SK-N-SH (cell line): ENCODE measurements at regions not wholly inside any gene's neighbourhood (a gene's known extent, or its start where the extent isn't known, plus 50 kb on each side); places are given as distances from the start of the nearest gene placed in this dataset.

ENCODE experiments used
- CTCF ChIA-PET: fragments of 300-600, 350-600 bp; formaldehyde crosslinking; extraction: SDS; loops from one replicate; lab custom pipeline; 2021; lab: Yijun Ruan, JAX
- POLR2A ChIA-PET: fragments of 350-600 bp; sonication (Branson Sonifier 250); formaldehyde crosslinking; extraction: SDS; loops from one replicate; lab custom pipeline; 2020; ENCODE audit warnings: antibody characterized with exemption, inconsistent platforms; lab: Yijun Ruan, JAX
- DNase-seq: peaks from one replicate; pipeline ENCODE4 v3.0.0; 2012
- H2AFZ ChIP-seq: fragments of 200-600 bp; sonication (generic); 2 replicates; pipeline ENCODE4 v1.8.1; 2016; ENCODE audit warnings: antibody characterized with exemption, mild to moderate bottlenecking, low read depth
- H3F3A ChIP-seq: fragments of 200-600 bp; sonication (generic); replicated peaks from 2 replicates; pipeline ENCODE3; 2016; ENCODE audit warnings: antibody characterized with exemption, mild to moderate bottlenecking; ENCODE audit not compliant: insufficient read depth
- H3K27ac ChIP-seq, 2 experiments: fragments of 200-500 bp in 1 of 2; fragments of 200-600 bp in 1 of 2; sonication (Bioruptor generic) in 1 of 2; sonication (generic), shearing (Covaris generic) in 1 of 2; 2 replicates each; pipeline versions ENCODE4 v1.5.1 to v1.6.1; 2014 to 2016; ENCODE audit warnings: low read depth in 2 of 2, inconsistent platforms in 1 of 2, low read length in 1 of 2, mild to moderate bottlenecking in 1 of 2, mixed read lengths in 1 of 2
- H3K27me3 ChIP-seq: fragments of 200-600 bp; sonication (generic), shearing (Covaris generic); 2 replicates; pipeline ENCODE4 v1.6.1; 2016; ENCODE audit warnings: mixed run types; ENCODE audit not compliant: insufficient read depth
- H3K36me3 ChIP-seq, 2 experiments: fragments of 200-500 bp in 1 of 2; fragments of 200-600 bp in 1 of 2; sonication (Bioruptor generic) in 1 of 2; sonication (generic) in 1 of 2; replicated peaks in 1 of 2; 2 replicates each; pipeline versions ENCODE3 to v1.5.1; 2014 to 2016; ENCODE audit warnings: low read length in 1 of 2, mild to moderate bottlenecking in 1 of 2; ENCODE audit not compliant: insufficient read depth in 2 of 2, control insufficient read depth in 1 of 2
- H3K4me1 ChIP-seq, 2 experiments: fragments of 200-500 bp in 1 of 2; fragments of 200-600 bp in 1 of 2; sonication (Bioruptor generic) in 1 of 2; sonication (generic), shearing (Covaris generic) in 1 of 2; 2 replicates each; pipeline versions ENCODE4 v1.5.1 to v1.6.1; 2014 to 2016; ENCODE audit warnings: low read depth in 1 of 2, low read length in 1 of 2, mixed run types in 1 of 2; ENCODE audit not compliant: insufficient read depth in 2 of 2, control insufficient read depth in 1 of 2
- H3K4me2 ChIP-seq: fragments of 200-600 bp; sonication (generic), shearing (Covaris generic); 2 replicates; pipeline ENCODE4 v1.6.1; 2017; ENCODE audit warnings: mixed run types
- H3K4me3 ChIP-seq, 2 experiments: fragments of 200-500 bp in 1 of 2; fragments of 200-600 bp in 1 of 2; sonication (Bioruptor generic) in 1 of 2; sonication (generic), shearing (Covaris generic) in 1 of 2; 2 replicates each; pipeline versions ENCODE4 v1.5.1 to v1.8.1; 2014 to 2016; ENCODE audit warnings: low read depth in 2 of 2, inconsistent platforms in 1 of 2, low read length in 1 of 2, mild to moderate bottlenecking in 1 of 2, mixed read lengths in 1 of 2, moderate library complexity in 1 of 2
- H3K79me2 ChIP-seq: fragments of 200-600 bp; sonication (generic); 2 replicates; pipeline ENCODE4 v1.8.1; 2017; ENCODE audit warnings: mild to moderate bottlenecking; ENCODE audit not compliant: insufficient read depth
- H3K9ac ChIP-seq: fragments of 200-600 bp; sonication (generic); 2 replicates; pipeline ENCODE4 v1.6.1; 2017; ENCODE audit warnings: mixed run types
- H3K9me2 ChIP-seq: fragments of 200-600 bp; sonication (generic); 2 replicates; pipeline ENCODE4 v1.6.1; 2017; ENCODE audit warnings: mixed run types
- H3K9me3 ChIP-seq: fragments of 200-600 bp; sonication (generic); 2 replicates; pipeline ENCODE4 v1.6.1; 2017; ENCODE audit warnings: mixed run types, mild to moderate bottlenecking, moderate library complexity
- H4K20me1 ChIP-seq: fragments of 200-600 bp; sonication (generic); 2 replicates; pipeline ENCODE4 v1.6.1; 2017; ENCODE audit warnings: mild to moderate bottlenecking, mixed run types; ENCODE audit not compliant: insufficient read depth
- CHD2 ChIP-seq: fragments of 150-350 bp; IDR thresholded peaks from 2 replicates; pipeline ENCODE4 v1.6.1; 2018; ENCODE audit warnings: low read length; ENCODE audit not compliant: partially characterized antibody
- CTCF ChIP-seq: fragments of 200-600 bp; sonication (generic); IDR thresholded peaks from 2 replicates; pipeline ENCODE4 v1.6.1; 2017; ENCODE audit warnings: antibody characterized with exemption, mild to moderate bottlenecking, moderate library complexity
- ELF1 ChIP-seq: IDR thresholded peaks from 2 replicates; pipeline ENCODE4 v1.4.0; 2012
- EZH2phosphoT487 ChIP-seq: fragments of 200-600 bp; sonication (generic); IDR thresholded peaks from 2 replicates; pipeline ENCODE4 v1.6.1; 2017; ENCODE audit warnings: low read depth, mixed run types, mild to moderate bottlenecking, antibody characterized with exemption, moderate library complexity, borderline replicate concordance
- FOSL2 ChIP-seq: IDR thresholded peaks from 2 replicates; pipeline ENCODE4 v1.4.0; 2012; ENCODE audit warnings: low read depth, mild to moderate bottlenecking, moderate library complexity, borderline replicate concordance
- FOXJ3 ChIP-seq: sonication (generic); formaldehyde crosslinking; IDR thresholded peaks from 2 replicates; pipeline ENCODE4 v1.5.1; 2020; ENCODE audit warnings: mild to moderate bottlenecking, missing genetic modification reagents
- FOXM1 ChIP-seq: IDR thresholded peaks from 2 replicates; pipeline ENCODE4 v1.4.0; 2012; ENCODE audit warnings: low read depth, mild to moderate bottlenecking
- JUND ChIP-seq: IDR thresholded peaks from 2 replicates; pipeline ENCODE4 v1.4.0; 2012
- MEF2A ChIP-seq: IDR thresholded peaks from 2 replicates; pipeline ENCODE4 v1.4.0; 2012; ENCODE audit warnings: low read depth, borderline replicate concordance
- NFIC ChIP-seq: IDR thresholded peaks from 2 replicates; pipeline ENCODE4 v1.4.0; 2012; ENCODE audit warnings: borderline replicate concordance
- NRF1 ChIP-seq: IDR thresholded peaks from 2 replicates; pipeline ENCODE4 v1.6.1; 2012; ENCODE audit warnings: low read depth, mild to moderate bottlenecking, low read length
- POLR2AphosphoS5 ChIP-seq: IDR thresholded peaks from 2 replicates; pipeline ENCODE4 v1.6.1; 2012; ENCODE audit warnings: low read depth, low read length
- RAD21 ChIP-seq: IDR thresholded peaks from 2 replicates; pipeline ENCODE4 v1.6.1; 2012; ENCODE audit warnings: mild to moderate bottlenecking, low read length
- RCOR1 ChIP-seq: fragments of 150-350 bp; IDR thresholded peaks from 2 replicates; pipeline ENCODE4 v1.6.1; 2017; ENCODE audit warnings: antibody characterized with exemption, low read length
- RFX5 ChIP-seq: IDR thresholded peaks from 2 replicates; pipeline ENCODE4 v1.6.1; 2012; ENCODE audit warnings: mild to moderate bottlenecking, improper control_type of control experiment, low read length
- SMC3 ChIP-seq: IDR thresholded peaks from 2 replicates; pipeline ENCODE4 v1.6.1; 2012; ENCODE audit warnings: low read depth, low read length, improper control_type of control experiment
- TAF1 ChIP-seq: IDR thresholded peaks from 2 replicates; pipeline ENCODE4 v1.6.1; 2012; ENCODE audit warnings: low read depth, mild to moderate bottlenecking, low read length, moderate library complexity, borderline replicate concordance
- TEAD4 ChIP-seq: IDR thresholded peaks from 2 replicates; pipeline ENCODE4 v1.4.0; 2012; ENCODE audit warnings: mild to moderate bottlenecking, borderline replicate concordance; ENCODE audit not compliant: insufficient read depth
- WGBS: methylation state at CpG from one replicate; pipeline ENCODE4 v1.1.6; 2017; ENCODE audit warnings: low lambda C conversion rate; 5-methylcytosine and 5-hydroxymethylcytosine counted together
- TF ChIP-seq, protein P1 (sequence below): IDR thresholded peaks from 2 replicates; pipeline ENCODE4 v1.4.0; 2012; ENCODE audit warnings: low read depth
- TF ChIP-seq, protein P2 (sequence below): fragments of 150-350 bp; IDR thresholded peaks from 2 replicates; pipeline ENCODE4 v1.6.1; 2017; ENCODE audit warnings: antibody characterized with exemption, low read length, low read depth, borderline replicate concordance
- TF ChIP-seq, protein P3 (sequence below): fragments of 150-350 bp; IDR thresholded peaks from 2 replicates; pipeline ENCODE4 v1.6.1; 2016; ENCODE audit warnings: mild to moderate bottlenecking, low read depth, low read length

DNA sequence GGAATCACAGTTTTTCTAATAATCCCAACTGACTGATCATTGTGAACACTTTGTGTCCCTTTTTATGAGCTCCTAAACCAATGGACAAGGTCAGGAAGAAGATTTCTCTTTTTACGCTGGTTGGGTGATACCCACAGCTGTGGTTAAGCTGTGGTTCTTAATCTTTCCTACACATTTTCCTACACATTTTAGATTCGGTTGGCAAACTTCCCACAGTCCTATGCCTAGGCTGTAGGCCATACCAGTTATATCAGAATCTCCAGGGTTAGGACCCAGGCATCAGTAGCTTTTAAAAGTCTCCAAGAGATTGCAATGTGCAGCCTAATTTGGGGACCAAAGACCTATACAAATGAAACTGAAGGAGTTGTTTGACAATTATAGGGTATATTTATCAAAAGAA is 203.0 kb downstream of the SP3 start:
- CTCF ChIA-PET, result interaction anchor here (1.1 kb wide), 1 partner anchor 454 kb away, joined by 3 read pairs; no protein-coding TSS in a partner anchor
- POLR2A ChIA-PET, result no interaction called here
- Histone ChIP-seq H3K36me3 (no peaks in the 10 kb centered on the region), H3F3A (no peaks in the 10 kb centered on the region), H3K27me3 (no peaks in the 10 kb centered on the region), H3K9ac (no peak overlapping the region), H3K4me2 (no peak overlapping the region), H3K4me3 (no peak overlapping the region), H3K79me2 (no peaks in the 10 kb centered on the region), H3K9me3 (no peaks in the 10 kb centered on the region), H4K20me1 (no peaks in the 10 kb centered on the region), H3K4me1 (no peaks in the 10 kb centered on the region), H2AFZ (no peak overlapping the region), H3K9me2 (no peaks in the 10 kb centered on the region)
- WGBS, result 32% methylated on average over 2 of the region's 2 CpGs
- DNase-seq, result no peak
- TF ChIP-seq NFIC (no peak), RAD21 (no peak)
- TF ChIP-seq, all 33 proteins: peak for 0
- H3K27ac ChIP-seq, result no peak overlapping the region

- DNase-seq, result no peak
- POLR2A ChIA-PET, result no interaction called here
Observed at GRCh38 chr2:173762864-173763263, 202.3 kb downstream of the SP3 start.

More at GRCh38 chr2:173762864-173763263, 202.3 kb downstream of the SP3 start:
- Histone ChIP-seq H3K4me2 (no peak overlapping the region), H2AFZ (no peak overlapping the region), H3K27me3 (no peaks in the 10 kb centered on the region), H3K79me2 (no peaks in the 10 kb centered on the region), H3K9me3 (no peaks in the 10 kb centered on the region), H3K4me1 (no peaks in the 10 kb centered on the region), H3F3A (no peaks in the 10 kb centered on the region), H3K9me2 (no peaks in the 10 kb centered on the region), H3K27ac (no peak overlapping the region), H3K36me3 (no peaks in the 10 kb centered on the region), H4K20me1 (no peaks in the 10 kb centered on the region), H3K4me3 (no peak overlapping the region), H3K9ac (no peak overlapping the region)
- WGBS, result 26% methylated on average over 2 of the region's 2 CpGs
- no peak for TF ChIP-seq SMC3
- TF ChIP-seq CHD2, result no peak
- TF ChIP-seq, protein P1, sequence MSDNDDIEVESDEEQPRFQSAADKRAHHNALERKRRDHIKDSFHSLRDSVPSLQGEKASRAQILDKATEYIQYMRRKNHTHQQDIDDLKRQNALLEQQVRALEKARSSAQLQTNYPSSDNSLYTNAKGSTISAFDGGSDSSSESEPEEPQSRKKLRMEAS, result no peak
- TF ChIP-seq RAD21, result no peak
- no peak for TF ChIP-seq TAF1
- TF ChIP-seq FOXM1, result no peak
- no peak for TF ChIP-seq EZH2phosphoT487
- no peak for TF ChIP-seq RFX5
- TF ChIP-seq FOXJ3, result no peak
- no peak for TF ChIP-seq TEAD4
- no peak for TF ChIP-seq NRF1
- TF ChIP-seq, protein P2, sequence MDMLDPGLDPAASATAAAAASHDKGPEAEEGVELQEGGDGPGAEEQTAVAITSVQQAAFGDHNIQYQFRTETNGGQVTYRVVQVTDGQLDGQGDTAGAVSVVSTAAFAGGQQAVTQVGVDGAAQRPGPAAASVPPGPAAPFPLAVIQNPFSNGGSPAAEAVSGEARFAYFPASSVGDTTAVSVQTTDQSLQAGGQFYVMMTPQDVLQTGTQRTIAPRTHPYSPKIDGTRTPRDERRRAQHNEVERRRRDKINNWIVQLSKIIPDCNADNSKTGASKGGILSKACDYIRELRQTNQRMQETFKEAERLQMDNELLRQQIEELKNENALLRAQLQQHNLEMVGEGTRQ, result no peak
- TF ChIP-seq FOSL2, result no peak
- TF ChIP-seq JUND, result no peak
- no peak for TF ChIP-seq RCOR1
- TF ChIP-seq, protein P3, sequence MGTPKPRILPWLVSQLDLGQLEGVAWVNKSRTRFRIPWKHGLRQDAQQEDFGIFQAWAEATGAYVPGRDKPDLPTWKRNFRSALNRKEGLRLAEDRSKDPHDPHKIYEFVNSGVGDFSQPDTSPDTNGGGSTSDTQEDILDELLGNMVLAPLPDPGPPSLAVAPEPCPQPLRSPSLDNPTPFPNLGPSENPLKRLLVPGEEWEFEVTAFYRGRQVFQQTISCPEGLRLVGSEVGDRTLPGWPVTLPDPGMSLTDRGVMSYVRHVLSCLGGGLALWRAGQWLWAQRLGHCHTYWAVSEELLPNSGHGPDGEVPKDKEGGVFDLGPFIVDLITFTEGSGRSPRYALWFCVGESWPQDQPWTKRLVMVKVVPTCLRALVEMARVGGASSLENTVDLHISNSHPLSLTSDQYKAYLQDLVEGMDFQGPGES, result no peak
- no peak for TF ChIP-seq MEF2A
- TF ChIP-seq CTCF, result no peak
- TF ChIP-seq ELF1, result no peak
- TF ChIP-seq POLR2AphosphoS5, result no peak
- CTCF ChIA-PET, result interaction anchor here (1.1 kb wide), 1 partner anchor 453 kb away, joined by 3 read pairs; no protein-coding TSS in a partner anchor
